NCI-H1417 (cell line): ENCODE measurements at regions not wholly inside any gene's neighbourhood (a gene's known extent, or its start where the extent isn't known, plus 50 kb on each side); places are given as distances from the start of the nearest gene placed in this dataset.
"Not testable (repeated sequence)": the region's sequence is repeated elsewhere in the genome, so short reads cannot be mapped to it uniquely, and the experiment has no call there.

Experiments used
- DNase-seq, 3 experiments: peaks; one replicate each; lab custom pipeline; 2025; lab: John Stamatoyannopoulos, UW

DNA sequence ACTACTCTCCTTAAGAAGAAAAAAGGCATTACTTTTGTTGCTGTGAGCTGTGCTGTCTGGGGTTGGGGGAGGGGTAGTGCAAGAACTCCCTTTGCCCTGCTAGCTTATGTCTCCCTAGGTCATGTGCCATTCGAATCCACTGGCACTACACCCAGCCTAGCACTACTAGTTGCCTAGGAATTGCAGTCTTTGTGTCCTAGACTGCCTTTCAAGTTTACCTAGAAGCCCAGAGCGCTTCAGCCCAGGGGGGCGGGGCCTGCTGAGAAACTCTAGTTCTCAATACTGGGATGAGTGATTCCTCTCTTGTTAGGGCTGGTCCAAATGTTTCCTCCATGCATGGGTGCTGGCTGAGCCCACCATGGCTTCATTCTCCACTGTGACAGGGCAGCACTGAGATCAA lies 1011.5 kb downstream of the PCDH19 start:
- DNase-seq: no peak

DNA sequence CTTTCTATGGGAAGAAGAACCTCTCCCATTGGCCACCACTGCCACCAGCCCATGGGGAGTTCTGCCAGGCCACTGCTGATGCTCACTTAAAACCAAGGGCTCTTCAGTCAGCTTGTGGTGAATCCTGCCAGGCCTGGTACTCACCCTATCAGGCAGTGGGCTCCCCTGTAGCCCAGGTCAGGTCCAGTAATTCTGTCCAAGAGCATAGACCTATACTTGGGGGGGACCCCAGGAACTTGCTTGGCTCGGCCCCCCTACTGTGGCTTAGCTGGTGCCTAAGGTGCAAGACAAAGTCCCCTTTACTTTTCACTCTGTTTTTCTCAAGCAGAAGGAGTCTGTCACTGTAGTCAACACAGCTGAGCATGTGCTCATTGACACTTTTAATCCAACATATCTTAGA lies 1012.2 kb downstream of the PCDH19 start:
- no peak for DNase-seq

DNA sequence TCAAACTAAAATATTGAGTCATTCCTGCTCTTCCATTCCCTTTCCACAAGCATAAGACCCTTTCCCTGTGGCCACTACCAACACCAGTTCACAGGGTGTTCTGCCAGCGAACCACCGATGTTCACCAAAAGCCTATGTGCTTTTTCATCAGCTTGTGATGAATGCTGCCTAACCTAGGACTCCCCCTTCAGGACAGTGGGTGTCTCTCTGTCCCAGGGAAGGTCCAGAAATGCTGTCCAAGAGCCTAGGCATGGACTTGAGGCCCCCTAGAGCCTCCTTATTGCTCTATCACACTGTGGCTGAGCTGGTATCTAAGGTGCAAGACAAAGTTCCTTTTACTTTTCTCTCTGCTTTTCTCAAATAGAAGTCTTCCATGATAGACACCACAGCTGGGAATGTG lies 1015.6 kb downstream of the PCDH19 start:
- no peak for DNase-seq

DNA sequence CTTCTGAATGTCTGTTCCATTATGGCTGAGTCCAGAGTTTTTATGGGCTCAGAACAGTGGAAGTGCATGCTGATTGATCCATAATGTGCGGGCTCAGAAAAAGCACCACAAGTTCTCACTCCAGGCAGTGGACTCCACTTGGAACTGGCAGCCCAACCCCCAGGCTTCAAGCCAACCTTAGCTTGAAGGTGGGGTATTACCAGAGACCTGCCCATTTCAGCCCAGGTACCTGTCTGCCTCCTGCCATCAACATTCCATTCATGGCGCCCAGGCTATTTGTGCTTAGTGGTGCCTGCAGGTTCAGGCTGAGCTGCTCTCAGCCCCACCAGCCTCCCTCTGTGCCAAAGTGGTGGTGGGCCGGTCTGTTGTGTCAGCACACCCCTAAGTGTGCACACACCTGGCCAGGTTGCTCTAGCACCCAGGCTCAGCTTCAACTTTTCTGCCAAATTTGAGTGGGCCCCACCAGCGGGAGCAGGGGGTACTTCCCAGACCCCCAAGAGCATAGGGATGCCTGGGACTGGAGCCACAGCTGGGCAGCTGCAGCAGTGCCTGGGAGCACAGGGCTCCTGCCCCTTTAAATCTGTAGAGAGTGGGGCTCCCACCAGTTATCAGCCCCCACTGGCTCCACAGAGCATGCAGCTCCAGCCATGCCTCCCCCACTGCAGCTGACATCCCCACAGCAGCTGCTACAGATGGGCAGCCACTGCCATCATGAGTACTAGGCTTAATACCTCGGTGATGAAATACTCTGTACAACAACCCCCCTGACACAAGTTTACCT lies 1025.3 kb downstream of the PCDH19 start:
- no peak for DNase-seq

DNA sequence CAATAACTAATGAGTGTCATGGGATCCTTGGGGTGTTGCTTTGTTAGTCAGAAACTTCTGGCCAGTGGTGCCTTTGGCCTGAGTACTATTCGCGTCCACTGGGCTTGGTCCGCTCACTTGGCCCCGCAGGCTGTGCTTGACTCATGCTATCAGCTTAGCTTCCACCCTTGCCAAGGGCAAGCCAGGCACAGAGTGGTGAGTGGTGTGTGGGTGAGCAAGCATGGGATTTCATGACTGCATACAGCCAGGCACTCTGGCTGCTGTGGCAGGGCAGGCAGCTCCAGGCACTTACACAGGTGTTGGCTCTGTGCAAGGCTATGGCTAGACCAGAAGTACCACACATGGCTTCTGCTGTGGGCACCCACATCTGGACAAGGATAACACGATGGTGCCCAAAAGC lies 1026.3 kb downstream of the PCDH19 start:
- DNase-seq: no peak

DNA sequence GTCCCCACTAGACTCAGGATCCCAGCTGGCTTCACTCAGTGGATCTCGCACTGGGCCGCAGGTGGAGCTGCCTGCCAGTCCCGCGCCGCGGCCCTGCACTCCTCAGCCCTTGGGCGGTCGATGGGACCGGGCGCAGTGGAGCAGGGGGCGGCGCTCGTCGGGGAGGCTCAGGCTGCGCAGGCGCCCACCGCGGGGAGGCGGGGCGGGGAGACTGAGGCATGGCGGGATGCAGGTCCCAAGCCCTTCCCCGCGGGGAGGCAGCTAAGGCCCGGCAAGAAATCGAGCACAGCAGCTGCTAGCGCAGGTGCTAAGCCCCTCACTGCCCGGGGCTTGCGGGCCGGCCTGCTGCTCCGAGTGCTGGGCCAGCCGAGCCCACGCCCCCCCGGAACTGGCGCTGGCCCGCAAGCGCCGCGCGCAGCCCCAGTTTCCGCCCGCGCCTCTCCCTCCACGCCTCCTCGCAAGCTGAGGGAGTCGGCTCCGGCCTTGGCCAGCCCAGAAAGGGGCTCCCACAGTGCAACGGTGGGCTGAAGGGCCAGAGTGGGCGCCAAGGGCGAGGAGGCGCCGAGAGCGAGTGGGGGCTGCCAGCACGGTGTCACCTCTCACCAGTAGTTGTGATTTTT lies 1038.0 kb downstream of the PCDH19 start:
- no peak for DNase-seq

DNA sequence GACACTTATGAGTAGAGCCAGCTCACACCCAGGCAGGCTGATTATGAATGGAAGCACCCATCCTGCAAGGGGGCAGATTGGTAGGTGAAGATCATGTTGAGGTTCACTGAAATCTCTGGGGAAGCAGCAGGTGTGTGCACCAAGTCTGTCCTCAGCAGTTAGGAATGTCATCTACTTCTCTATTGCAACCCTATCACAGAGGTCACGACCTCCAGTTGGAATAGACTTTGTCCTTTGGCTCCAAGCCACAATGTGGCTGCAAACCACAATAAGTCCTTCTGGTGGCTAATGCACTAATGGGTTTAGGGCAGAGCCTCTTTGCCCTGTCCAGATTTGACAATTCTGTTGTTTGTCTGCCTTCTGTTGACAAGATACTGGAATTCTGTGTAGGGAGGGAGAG lies 1056.7 kb downstream of the PCDH19 start:
- DNase-seq: no peak

DNA sequence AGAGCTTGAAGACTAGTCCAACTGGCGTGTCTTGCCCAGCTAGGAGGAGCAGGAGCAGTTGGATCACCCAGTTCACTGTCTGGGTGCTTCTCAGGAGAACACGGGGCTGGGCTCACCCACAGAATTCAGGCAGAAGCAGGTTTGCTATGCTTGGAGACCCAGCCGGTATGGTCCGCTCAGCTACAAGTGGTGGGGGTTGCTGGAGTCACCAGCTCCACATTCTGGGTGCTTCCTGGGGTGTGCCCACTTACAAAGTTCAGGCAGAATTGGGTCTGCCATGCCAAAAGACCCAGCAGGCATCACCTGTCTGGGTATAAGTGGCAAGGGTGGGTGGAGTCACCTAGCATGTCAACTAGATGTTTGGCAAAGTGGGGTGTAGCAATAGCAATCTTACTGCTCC lies 1061.8 kb downstream of the PCDH19 start:
- DNase-seq: no peak

DNA sequence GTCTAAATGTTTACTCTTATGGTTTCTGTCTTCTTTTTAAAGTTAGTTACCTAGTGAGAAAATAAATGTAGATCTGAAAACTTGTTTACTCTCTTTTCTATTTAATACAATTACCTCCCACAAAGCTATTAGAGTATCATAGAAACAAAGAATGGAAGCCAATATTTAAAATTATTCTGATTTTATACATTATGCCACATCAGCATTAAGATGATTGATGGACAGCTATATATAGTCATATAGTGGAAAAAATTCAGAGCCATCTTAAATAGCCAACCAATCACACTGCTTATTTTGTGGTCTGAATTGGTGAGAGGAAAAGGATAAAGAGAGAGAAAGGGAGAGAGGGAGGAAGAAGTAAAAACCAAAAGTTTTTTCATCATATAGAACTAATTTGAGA lies 1101.8 kb downstream of the PCDH19 start:
- DNase-seq: no peak

DNA sequence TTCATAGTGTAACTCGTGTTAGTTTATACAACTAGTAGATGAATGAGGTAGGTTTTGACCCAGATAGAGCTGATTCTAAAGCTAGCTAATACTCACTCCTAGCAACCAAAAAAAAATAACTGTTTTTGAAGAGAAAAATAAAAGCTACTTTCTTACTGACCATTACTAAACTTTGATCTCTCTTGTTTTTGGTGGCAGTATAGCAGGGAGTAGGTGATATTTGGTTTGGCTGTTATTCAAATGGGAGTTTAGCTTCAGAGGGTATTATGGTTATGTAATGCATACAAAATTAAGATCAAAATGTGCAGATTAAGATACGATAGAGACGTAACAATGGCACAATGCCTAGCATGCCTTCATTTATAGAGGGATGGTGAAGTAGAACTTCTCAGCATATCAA lies 1104.5 kb downstream of the PCDH19 start:
- no peak for DNase-seq

DNA sequence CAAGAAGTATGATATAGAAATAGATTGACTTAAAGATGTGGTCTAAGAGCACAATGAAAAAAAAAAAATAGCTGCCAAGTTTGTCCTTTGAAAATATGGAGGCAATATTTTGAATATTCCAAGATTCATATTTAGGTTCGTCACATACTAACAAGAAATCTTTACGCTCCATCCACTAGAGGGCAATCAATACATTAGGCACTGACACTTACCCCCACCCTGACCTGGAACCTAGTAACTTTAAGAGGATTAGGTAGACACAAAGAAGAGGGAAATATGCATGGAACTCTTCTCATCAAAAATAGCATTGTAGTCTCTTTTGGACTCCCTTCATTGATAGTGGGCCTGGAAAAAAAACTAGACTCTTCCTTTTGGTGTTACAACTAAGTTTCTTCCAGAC lies 1108.1 kb downstream of the PCDH19 start:
- DNase-seq: peak in 1 of 3 experiments; percentile 36

DNA sequence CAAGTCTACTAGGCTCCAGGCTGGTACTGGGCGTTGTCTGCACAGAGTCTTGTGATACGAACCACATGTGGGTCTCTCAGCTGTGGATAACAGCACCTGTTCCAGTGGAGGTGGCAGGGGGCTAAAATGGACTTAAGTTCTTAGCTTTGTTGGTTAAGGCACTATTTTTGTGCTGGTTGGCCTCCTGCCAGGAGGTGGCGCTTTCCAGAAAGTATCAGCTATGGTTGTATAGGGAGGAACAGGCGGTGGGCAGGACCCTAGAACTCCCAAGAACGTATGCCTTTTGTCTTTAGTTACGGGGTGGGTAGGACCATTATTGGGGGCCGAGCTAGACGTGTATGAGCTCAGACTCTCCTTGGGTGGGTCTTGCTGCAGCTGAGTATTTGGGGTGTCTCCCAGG lies 1138.4 kb downstream of the PCDH19 start:
- DNase-seq: no peak

DNA sequence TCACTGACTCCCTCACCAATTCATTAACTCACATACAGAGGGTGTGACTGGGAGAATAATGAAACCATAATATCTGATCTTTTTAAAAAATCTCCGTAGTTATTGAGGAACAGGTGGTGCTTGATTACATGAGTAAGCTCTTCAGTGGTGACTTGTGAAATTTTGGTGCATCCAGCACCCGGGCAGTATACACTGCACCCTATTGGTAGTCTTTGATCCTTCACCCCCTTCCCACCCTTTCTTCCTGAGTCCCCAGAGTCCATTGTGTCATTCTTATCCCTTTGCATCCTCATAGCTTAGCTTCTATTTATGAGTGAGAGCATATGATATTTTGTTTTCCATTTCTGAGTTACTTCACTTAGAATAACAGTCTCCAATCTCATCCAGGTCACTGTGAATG lies 1143.8 kb downstream of the PCDH19 start:
- no peak for DNase-seq

DNA sequence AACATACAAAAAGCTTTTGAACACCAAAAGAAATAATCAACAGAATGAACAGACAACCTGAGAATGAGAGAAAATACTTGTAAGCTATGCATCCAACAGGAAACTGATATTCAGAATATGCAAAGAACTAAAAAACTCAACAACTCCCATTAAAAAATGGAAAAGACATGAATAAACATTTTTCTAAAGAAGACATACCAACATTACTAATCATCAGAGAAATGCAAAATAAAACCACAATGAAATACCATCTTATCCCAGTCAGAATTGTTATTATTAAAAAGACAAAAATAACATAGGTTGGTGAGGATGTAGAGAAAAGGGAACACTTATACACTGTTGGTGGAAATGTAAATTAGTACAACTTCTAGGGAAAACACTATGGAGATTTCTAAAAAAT lies 1161.9 kb downstream of the PCDH19 start:
- DNase-seq: no peak

DNA sequence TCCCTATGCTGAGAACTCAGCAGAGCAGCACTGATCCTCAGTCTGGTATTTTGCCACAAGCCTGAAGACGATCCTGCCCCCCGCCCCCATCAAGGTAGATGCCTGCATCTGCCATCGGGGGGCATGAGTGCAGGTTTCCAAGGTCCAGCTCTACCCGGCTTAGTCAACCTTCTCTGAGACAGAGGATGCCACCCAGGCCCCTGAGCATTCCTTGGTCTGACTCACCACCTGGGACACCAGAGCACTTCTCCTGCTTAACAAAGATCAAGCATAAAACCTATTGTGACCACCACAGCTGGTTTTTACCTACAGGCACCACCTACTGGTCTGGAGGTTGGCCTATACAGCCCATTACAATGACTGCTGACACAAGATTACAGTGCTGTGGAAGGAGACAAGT lies 1168.1 kb downstream of the PCDH19 start:
- no peak for DNase-seq

DNA sequence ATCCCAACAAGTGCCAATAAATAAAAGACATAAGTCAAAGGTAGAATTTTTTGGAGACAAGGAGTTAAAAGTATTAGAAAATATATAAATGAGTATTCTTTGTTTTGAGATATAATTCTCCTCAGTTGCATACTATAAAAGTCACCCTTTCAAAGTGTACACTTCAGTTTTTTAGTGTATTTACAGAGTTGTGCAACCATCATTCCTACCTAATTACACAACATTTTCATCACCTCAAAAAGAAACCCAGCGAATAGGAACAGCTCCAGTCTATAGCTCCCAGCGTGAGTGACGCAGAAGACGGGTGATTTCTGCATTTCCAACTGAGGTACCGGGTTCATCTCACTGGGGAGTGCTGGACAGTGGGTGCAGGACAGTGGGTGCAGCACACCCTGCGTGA lies 1175.7 kb downstream of the PCDH19 start:
- DNase-seq: not testable (repeated sequence)

DNA sequence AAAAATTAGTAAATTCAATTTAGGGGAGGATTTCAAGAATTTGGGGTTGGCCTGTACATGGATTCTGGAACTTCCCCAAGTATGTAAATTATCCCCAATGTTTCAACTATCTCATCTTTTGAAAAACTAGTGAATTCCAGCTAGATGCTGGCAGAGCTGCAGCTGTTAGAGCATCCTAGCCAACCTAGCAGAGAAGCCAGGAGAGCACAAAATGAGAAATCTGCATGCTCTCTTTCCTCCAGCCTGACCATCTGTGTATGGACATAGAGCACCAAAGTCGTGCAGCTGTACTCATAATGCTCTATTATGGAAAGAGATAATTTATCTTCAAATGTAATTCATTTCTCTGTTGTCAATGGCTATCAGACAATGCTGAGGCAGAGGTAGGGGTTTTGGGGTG lies 1217.7 kb downstream of the PCDH19 start:
- DNase-seq: no peak

DNA sequence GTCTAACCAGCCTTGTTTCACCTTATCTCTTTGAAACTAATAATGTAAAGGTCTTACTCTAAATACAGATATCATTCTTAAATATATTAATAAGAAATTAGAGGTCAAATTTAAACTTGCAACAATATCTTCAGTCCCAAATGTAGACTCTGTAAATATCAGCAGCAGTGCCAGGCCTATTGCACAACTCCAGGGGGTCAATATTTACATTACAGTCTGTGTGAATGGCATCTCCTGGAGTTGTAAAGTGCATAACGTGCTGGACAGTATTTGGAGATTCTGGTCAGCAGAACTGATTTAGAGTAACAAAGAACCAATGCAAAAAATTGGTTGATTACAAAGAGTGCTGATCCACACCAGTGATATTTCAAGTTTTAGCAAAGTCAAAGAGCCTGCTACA lies 1225.9 kb downstream of the PCDH19 start:
- no peak for DNase-seq

DNA sequence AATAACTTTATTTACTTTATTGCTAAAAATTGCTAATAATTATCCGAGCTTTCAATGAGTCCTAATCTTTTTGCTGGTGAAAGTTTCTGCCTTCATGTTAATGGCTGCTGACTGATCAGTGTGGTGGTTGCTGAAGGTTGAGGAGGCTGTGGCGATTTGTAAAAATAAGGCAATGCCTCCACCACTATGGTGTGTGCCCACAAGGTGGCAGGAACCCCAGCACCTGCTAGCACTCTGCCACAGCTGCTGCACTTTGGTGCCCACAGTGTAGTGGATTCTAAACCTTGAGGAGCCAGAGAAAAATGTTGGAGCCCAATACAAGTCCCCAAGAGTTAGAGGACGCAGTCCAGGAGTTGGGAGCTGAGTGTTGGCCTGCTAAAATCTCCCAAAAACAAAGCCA lies 1237.1 kb downstream of the PCDH19 start:
- no peak for DNase-seq

DNA sequence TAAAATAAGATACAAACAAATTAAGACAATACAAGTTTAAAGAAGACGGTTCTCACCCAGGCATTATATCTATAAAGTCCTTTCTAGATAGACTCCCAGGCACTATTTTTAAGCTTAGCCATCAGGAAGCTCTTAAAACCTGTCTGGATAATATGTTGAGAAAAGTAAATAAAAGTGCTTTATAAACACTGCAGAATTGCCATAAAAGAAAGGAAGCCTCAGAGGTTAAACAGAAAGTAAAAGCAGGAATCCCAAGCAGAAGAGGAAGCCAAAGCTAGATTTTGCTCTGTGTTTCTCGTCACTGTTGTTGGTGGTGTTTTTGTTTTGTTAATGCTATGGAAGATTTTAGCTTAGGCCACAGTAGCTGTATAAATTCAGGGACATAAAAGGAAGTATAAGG lies 1267.3 kb downstream of the PCDH19 start:
- no peak for DNase-seq

DNA sequence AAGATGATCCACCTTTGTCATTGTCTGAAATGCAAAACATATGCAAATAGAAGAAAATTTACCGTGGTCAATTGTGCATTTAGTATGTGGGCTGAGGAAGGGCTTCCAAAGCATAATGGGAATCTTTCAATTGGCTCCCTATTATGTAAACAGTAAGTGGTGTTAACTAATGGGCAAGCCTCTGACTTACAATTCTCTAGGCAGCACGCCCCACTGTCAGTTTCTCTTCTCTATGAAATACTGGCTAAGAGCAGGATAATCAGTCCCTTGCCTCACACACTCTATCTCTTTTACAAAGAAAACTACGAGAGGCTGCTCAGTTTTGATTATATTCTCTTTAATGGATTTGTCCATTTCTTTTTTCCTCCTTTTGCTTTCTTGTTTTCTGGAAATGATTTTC lies 1272.6 kb downstream of the PCDH19 start:
- DNase-seq: no peak

DNA sequence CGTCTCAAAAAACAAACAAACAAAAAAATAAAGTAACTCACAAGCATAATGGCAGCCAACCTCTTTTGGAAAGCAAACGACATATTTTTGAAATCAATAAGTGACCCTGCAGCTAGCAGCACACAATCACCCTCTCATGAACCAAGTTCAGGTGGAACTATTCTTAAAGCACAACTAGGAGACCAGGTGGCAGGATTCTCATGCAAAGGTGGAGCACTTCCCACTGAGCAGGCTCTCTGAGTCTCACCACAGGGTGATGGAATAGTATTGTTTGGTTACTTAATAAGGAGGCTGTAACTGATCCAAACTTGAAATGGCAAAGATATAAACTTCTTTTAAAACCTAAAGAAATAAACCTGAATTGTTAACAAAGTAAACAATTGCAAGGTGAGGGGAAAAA lies 1293.1 kb downstream of the PCDH19 start:
- no peak for DNase-seq

DNA sequence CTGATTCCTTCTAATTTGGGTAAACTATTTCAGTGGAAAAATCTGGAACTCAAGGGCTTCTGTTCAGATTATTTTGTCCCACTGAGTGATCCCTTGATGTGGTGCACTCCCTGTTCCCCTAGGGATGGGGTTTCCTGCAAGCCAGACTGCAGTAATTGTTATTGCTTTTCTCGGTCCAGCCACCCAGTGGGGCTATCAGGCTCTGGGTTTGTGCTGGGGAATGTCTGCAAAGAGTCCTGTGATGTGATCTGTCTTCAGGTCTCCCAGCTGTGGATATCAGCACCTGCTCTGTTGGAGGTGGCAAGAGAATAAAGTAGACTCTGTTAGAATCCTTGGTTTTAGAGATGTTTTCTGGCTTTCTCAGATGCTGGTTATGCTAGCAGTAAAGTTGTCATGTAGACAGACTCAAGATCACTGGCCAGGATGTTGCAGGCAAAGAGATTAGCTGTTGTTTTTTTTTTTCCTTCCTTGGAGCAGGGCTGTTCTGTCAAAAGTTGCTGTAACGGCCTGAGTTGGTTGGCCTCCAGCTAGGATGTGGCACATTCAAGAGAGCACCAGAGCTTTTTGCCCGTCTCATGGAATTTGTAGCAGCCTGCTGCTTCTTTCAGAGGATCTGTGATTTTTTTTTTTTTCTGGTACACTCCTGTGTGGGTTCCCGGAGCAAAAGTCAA lies 1314.0 kb downstream of the PCDH19 start:
- DNase-seq: no peak
